ENCODE measurements at regions not wholly inside any gene's neighbourhood (a gene's known extent, or its start where the extent isn't known, plus 50 kb on each side); places are given as distances from the start of the nearest gene placed in this dataset.
A peak's percentile ranks its signal among the peaks of the same experiment; 100 is the strongest.

- Mint-ChIP-seq H3K36me3 (no peaks in the 10 kb centered on the region), H3K9me3 (no peaks in the 10 kb centered on the region), H3K4me1 (no peaks in the 10 kb centered on the region), H3K4me3 (no peak overlapping the region), H3K27me3 (peaks cover 0 to 11% (median 3%) of the 10 kb centered on the region in 3 donors), H3K27ac (no peak overlapping the region)
- ATAC-seq (ENCODE audit: low read depth in 2 of 2), result no peak
- no peak for DNase-seq
These were observed 122.6 kb downstream of the AQP9 start for GRCh38 chr15:58260725-58261267.

- ATAC-seq (ENCODE audit: low read depth in 2 of 2) (no peak), DNase-seq (no peak)
- Mint-ChIP-seq H3K27me3 (peaks cover 0 to 11% (median 0%) of the 10 kb centered on the region in 3 donors), H3K4me3 (no peak overlapping the region), H3K9me3 (no peaks in the 10 kb centered on the region), H3K27ac (no peak overlapping the region), H3K36me3 (no peaks in the 10 kb centered on the region), H3K4me1 (no peaks in the 10 kb centered on the region)
These were observed 123.2 kb downstream of the AQP9 start for GRCh38 chr15:58261368-58261767.

GRCh38 chr15:58264053-58264971 lies 126.1 kb downstream of the AQP9 start:
- no peak overlapping the region for H3K27ac Mint-ChIP-seq
- ATAC-seq (ENCODE audit: low read depth in 2 of 2) (no peak), DNase-seq (no peak)
- H3K4me3 Mint-ChIP-seq, result no peak overlapping the region
- no peaks in the 10 kb centered on the region for H3K4me1 Mint-ChIP-seq
- no peaks in the 10 kb centered on the region for H3K36me3 Mint-ChIP-seq
- peaks cover 0 to 7% (median 0%) of the 10 kb centered on the region in 3 donors for H3K27me3 Mint-ChIP-seq
- H3K9me3 Mint-ChIP-seq, result no peaks in the 10 kb centered on the region

- Mint-ChIP-seq H3K9me3 (peaks cover 0 to 18% (median 9%) of the 10 kb centered on the region in 7 donors), H3K27ac (no peak overlapping the region), H3K4me3 (no peak overlapping the region), H3K4me1 (no peaks in the 10 kb centered on the region), H3K36me3 (no peaks in the 10 kb centered on the region), H3K27me3 (no peaks in the 10 kb centered on the region)
- no peak for DNase-seq
- ATAC-seq (ENCODE audit: low read depth in 2 of 2), result no peak
These were observed 128.9 kb downstream of the AQP9 start for GRCh38 chr15:58267051-58267450.

GRCh38 chr15:58268746-58269267 lies 130.6 kb downstream of the AQP9 start:
- no peak overlapping the region for H3K4me3 Mint-ChIP-seq
- H3K27me3 Mint-ChIP-seq, result no peaks in the 10 kb centered on the region
- peaks cover 2 to 19% (median 11%) of the 10 kb centered on the region in 7 donors for H3K9me3 Mint-ChIP-seq
- DNase-seq (no peak), ATAC-seq (ENCODE audit: low read depth in 2 of 2) (no peak)
- H3K27ac Mint-ChIP-seq, result no peak overlapping the region
- no peaks in the 10 kb centered on the region for H3K36me3 Mint-ChIP-seq
- H3K4me1 Mint-ChIP-seq, result no peaks in the 10 kb centered on the region

- Mint-ChIP-seq H3K9me3 (peaks cover 2 to 19% (median 11%) of the 10 kb centered on the region in 7 donors), H3K36me3 (no peaks in the 10 kb centered on the region), H3K4me1 (no peaks in the 10 kb centered on the region), H3K27ac (peak overlapping the region in 1 of 6 donors; percentile 57), H3K27me3 (no peaks in the 10 kb centered on the region), H3K4me3 (peak overlapping the region in 1 of 8 donors; percentile 22)
- DNase-seq (no peak), ATAC-seq (ENCODE audit: low read depth in 2 of 2) (no peak)
These were observed 131.6 kb downstream of the AQP9 start for GRCh38 chr15:58269455-58270414.

GRCh38 chr15:58271410-58271809 lies 133.2 kb downstream of the AQP9 start:
- no peak overlapping the region for H3K4me3 Mint-ChIP-seq
- no peak overlapping the region for H3K27ac Mint-ChIP-seq
- DNase-seq (no peak), ATAC-seq (ENCODE audit: low read depth in 2 of 2) (no peak)
- H3K36me3 Mint-ChIP-seq, result no peaks in the 10 kb centered on the region
- no peaks in the 10 kb centered on the region for H3K4me1 Mint-ChIP-seq
- peaks cover 2 to 19% (median 11%) of the 10 kb centered on the region in 7 donors for H3K9me3 Mint-ChIP-seq
- H3K27me3 Mint-ChIP-seq, result no peaks in the 10 kb centered on the region

- Mint-ChIP-seq H3K27me3 (no peaks in the 10 kb centered on the region), H3K27ac (peak overlapping the region in 1 of 6 donors; percentile 89), H3K9me3 (peaks cover 2 to 19% (median 11%) of the 10 kb centered on the region in 7 donors), H3K36me3 (no peaks in the 10 kb centered on the region), H3K4me1 (no peaks in the 10 kb centered on the region), H3K4me3 (no peak overlapping the region)
- ATAC-seq (ENCODE audit: low read depth in 2 of 2) (no peak), DNase-seq (no peak)
These were observed 134.9 kb downstream of the AQP9 start for GRCh38 chr15:58273104-58273503.

- H3K27ac Mint-ChIP-seq, result no peak overlapping the region
- no peak overlapping the region for H3K4me3 Mint-ChIP-seq
- H3K4me1 Mint-ChIP-seq, result no peaks in the 10 kb centered on the region
- peaks cover 2 to 19% (median 11%) of the 10 kb centered on the region in 7 donors for H3K9me3 Mint-ChIP-seq
- no peak for DNase-seq
- no peak for ATAC-seq (ENCODE audit: low read depth in 2 of 2)
- peaks cover 0 to 4% (median 0%) of the 10 kb centered on the region in 3 donors for H3K27me3 Mint-ChIP-seq
- no peaks in the 10 kb centered on the region for H3K36me3 Mint-ChIP-seq
These were observed 136.7 kb downstream of the AQP9 start for GRCh38 chr15:58274885-58275284.

GRCh38 chr15:58275785-58276184 lies 137.6 kb downstream of the AQP9 start:
- ATAC-seq (ENCODE audit: low read depth in 2 of 2), result no peak
- Mint-ChIP-seq H3K9me3 (peaks cover 2 to 13% (median 11%) of the 10 kb centered on the region in 7 donors), H3K27me3 (peaks cover 0 to 4% (median 0%) of the 10 kb centered on the region in 3 donors), H3K36me3 (no peaks in the 10 kb centered on the region), H3K4me1 (no peaks in the 10 kb centered on the region), H3K4me3 (no peak overlapping the region), H3K27ac (no peak overlapping the region)
- no peak for DNase-seq

- ATAC-seq (ENCODE audit: low read depth in 2 of 2), result no peak
- Mint-ChIP-seq H3K27me3 (peaks cover 0 to 4% (median 0%) of the 10 kb centered on the region in 3 donors), H3K9me3 (peaks cover 0 to 4% (median 1%) of the 10 kb centered on the region in 7 donors), H3K27ac (no peak overlapping the region), H3K36me3 (no peaks in the 10 kb centered on the region), H3K4me3 (no peak overlapping the region), H3K4me1 (no peaks in the 10 kb centered on the region)
- DNase-seq, result no peak
These were observed 138.7 kb downstream of the AQP9 start for GRCh38 chr15:58276924-58277323.

GRCh38 chr15:58277333-58277732 lies 139.2 kb downstream of the AQP9 start:
- Mint-ChIP-seq H3K9me3 (peaks cover 0 to 4% (median 0%) of the 10 kb centered on the region in 7 donors), H3K4me1 (no peaks in the 10 kb centered on the region), H3K36me3 (no peaks in the 10 kb centered on the region), H3K27me3 (peaks cover 0 to 4% (median 0%) of the 10 kb centered on the region in 3 donors), H3K4me3 (no peak overlapping the region), H3K27ac (no peak overlapping the region)
- DNase-seq (no peak), ATAC-seq (ENCODE audit: low read depth in 2 of 2) (no peak)

GRCh38 chr15:58279106-58279505 lies 140.9 kb downstream of the AQP9 start:
- no peak for ATAC-seq (ENCODE audit: low read depth in 2 of 2)
- Mint-ChIP-seq H3K27me3 (peaks cover 0 to 4% (median 0%) of the 10 kb centered on the region in 3 donors), H3K9me3 (peaks cover 0 to 2% (median 0%) of the 10 kb centered on the region in 7 donors), H3K27ac (peak overlapping the region in 3 of 6 donors; percentile 31 to 70 (median 47)), H3K4me1 (no peaks in the 10 kb centered on the region), H3K4me3 (no peak overlapping the region), H3K36me3 (no peaks in the 10 kb centered on the region)
- DNase-seq, result no peak
